ENCODE measurements at regions not wholly inside any gene's neighbourhood (a gene's known extent, or its start where the extent isn't known, plus 50 kb on each side); places are given as distances from the start of the nearest gene placed in this dataset.
A peak's percentile ranks its signal among the peaks of the same experiment; 100 is the strongest.

GRCh38 chr4:136581119-136581518 lies 951.2 kb downstream of the PCDH18 start:
- peaks cover 6% of the 10 kb centered on the region for H3K9me3 Mint-ChIP-seq
- ATAC-seq (replicated peaks; ENCODE audit: extremely low read depth, poor library complexity, severe bottlenecking): no peak
- DNase-seq (ENCODE audit: low spot score in 2 of 2): no peak
- H3K36me3 Mint-ChIP-seq (ENCODE audit: insufficient read depth): no peaks in the 10 kb centered on the region
- no peaks in the 10 kb centered on the region for H3K4me1 Mint-ChIP-seq
- no peak overlapping the region for H3K4me3 Mint-ChIP-seq
- H3K27ac Mint-ChIP-seq (ENCODE audit: low read depth): no peak overlapping the region
- no peaks in the 10 kb centered on the region for H3K27me3 Mint-ChIP-seq

DNA sequence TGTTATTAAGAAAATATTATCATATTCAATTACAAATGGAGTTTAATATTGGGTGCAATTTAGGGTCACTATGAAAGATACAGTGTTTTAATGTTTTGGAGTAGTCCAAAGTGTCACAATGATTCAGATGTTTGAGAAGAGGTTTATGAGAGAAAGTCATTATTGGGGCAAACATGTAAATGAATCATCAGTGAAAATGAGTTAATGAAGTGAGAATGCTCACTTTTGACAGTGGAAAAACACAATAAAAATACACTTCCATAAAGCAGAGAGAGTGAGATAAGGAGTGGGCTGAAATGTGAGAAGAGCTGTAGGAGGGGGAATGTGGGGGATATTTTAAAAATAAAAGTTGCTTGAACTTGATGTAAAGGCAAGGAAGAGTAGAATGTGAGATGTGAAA lies 957.1 kb downstream of the PCDH18 start:
- Mint-ChIP-seq H3K9me3 (peaks cover 11% of the 10 kb centered on the region), H3K27me3 (no peaks in the 10 kb centered on the region), H3K27ac (ENCODE audit: low read depth) (no peak overlapping the region), H3K4me3 (no peak overlapping the region), H3K36me3 (ENCODE audit: insufficient read depth) (peaks cover 1% of the 10 kb centered on the region), H3K4me1 (peaks cover 6% of the 10 kb centered on the region)
- no peak for ATAC-seq (replicated peaks; ENCODE audit: extremely low read depth, poor library complexity, severe bottlenecking)
- DNase-seq (ENCODE audit: low spot score in 2 of 2): no peak

- H3K9me3 Mint-ChIP-seq: peaks cover 5% of the 10 kb centered on the region
- DNase-seq (ENCODE audit: low spot score in 2 of 2) (no peak), ATAC-seq (replicated peaks; ENCODE audit: extremely low read depth, poor library complexity, severe bottlenecking) (no peak)
- H3K36me3 Mint-ChIP-seq (ENCODE audit: insufficient read depth): peaks cover 1% of the 10 kb centered on the region
- peaks cover 6% of the 10 kb centered on the region for H3K4me1 Mint-ChIP-seq
- H3K4me3 Mint-ChIP-seq: no peak overlapping the region
- H3K27ac Mint-ChIP-seq (ENCODE audit: low read depth): no peak overlapping the region
- no peaks in the 10 kb centered on the region for H3K27me3 Mint-ChIP-seq
Measured at GRCh38 chr4:136573460-136573859, 958.8 kb downstream of the PCDH18 start.

DNA sequence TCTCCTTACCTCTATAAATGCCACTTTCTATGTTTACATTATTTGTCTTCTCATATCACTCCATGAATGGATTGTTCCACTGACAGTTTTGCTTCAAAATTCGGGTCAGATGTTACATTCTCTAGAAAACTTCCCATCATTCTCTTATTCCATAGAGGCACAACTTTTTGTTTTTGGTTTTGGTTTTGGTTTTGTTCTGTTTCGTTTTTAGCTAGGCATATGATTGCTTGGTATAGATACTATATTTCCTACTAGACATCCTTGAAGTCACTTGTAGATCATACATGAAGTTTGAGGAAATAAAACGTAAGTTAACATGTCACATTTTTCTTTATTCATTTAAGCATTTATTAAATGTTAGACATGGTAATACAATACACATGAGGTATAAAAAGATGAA lies 961.0 kb downstream of the PCDH18 start:
- Mint-ChIP-seq H3K36me3 (ENCODE audit: insufficient read depth) (peaks cover 1% of the 10 kb centered on the region), H3K4me3 (peak overlapping the region; percentile 62), H3K4me1 (peaks cover 6% of the 10 kb centered on the region), H3K9me3 (peaks cover 5% of the 10 kb centered on the region), H3K27me3 (no peaks in the 10 kb centered on the region), H3K27ac (ENCODE audit: low read depth) (peak overlapping the region; percentile 83)
- no peak for DNase-seq (ENCODE audit: low spot score in 2 of 2)
- no peak for ATAC-seq (replicated peaks; ENCODE audit: extremely low read depth, poor library complexity, severe bottlenecking)

GRCh38 chr4:136562834-136563233 lies 969.5 kb downstream of the PCDH18 start:
- H3K4me1 Mint-ChIP-seq: no peaks in the 10 kb centered on the region
- peaks cover 2% of the 10 kb centered on the region for H3K36me3 Mint-ChIP-seq (ENCODE audit: insufficient read depth)
- no peak overlapping the region for H3K4me3 Mint-ChIP-seq
- no peak for DNase-seq (ENCODE audit: low spot score in 2 of 2)
- no peak overlapping the region for H3K27ac Mint-ChIP-seq (ENCODE audit: low read depth)
- no peaks in the 10 kb centered on the region for H3K9me3 Mint-ChIP-seq
- no peaks in the 10 kb centered on the region for H3K27me3 Mint-ChIP-seq
- ATAC-seq (replicated peaks; ENCODE audit: extremely low read depth, poor library complexity, severe bottlenecking): no peak

DNA sequence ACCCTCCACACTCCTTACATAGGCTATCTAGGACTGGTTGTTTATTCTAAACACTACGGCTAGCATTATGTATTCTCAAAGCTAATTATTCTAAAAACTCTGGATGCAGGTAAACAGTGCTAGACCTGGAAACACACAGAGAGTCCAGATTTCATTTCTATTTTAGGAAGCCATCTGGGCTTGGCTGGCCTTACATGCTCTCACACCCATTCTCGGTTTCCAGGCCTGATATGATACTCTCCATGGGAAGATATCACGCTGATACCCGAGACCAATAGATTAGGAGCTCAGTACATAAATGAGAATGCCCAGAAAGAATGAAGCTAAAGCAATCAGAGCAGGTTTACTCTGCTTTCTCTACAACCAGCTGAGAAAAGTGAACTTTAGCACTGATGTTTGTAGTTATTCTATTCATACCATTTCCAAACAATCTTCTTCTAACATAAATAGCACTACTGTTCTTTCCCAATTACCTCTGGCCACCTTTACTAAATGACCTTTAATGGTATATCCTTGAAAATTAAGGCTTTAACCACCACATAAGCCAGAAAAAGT lies 973.3 kb downstream of the PCDH18 start:
- Mint-ChIP-seq H3K9me3 (no peaks in the 10 kb centered on the region), H3K36me3 (ENCODE audit: insufficient read depth) (no peaks in the 10 kb centered on the region), H3K4me3 (no peak overlapping the region), H3K27me3 (no peaks in the 10 kb centered on the region), H3K4me1 (no peaks in the 10 kb centered on the region), H3K27ac (ENCODE audit: low read depth) (no peak overlapping the region)
- ATAC-seq (replicated peaks; ENCODE audit: extremely low read depth, poor library complexity, severe bottlenecking): no peak
- DNase-seq (ENCODE audit: low spot score in 2 of 2): no peak

- Mint-ChIP-seq H3K27ac (ENCODE audit: low read depth) (no peak overlapping the region), H3K9me3 (no peaks in the 10 kb centered on the region), H3K4me1 (no peaks in the 10 kb centered on the region), H3K27me3 (no peaks in the 10 kb centered on the region), H3K4me3 (no peak overlapping the region), H3K36me3 (ENCODE audit: insufficient read depth) (no peaks in the 10 kb centered on the region)
- DNase-seq (ENCODE audit: low spot score in 2 of 2) (no peak), ATAC-seq (replicated peaks; ENCODE audit: extremely low read depth, poor library complexity, severe bottlenecking) (no peak)
Measured at GRCh38 chr4:136557396-136557795, 974.9 kb downstream of the PCDH18 start.

DNA sequence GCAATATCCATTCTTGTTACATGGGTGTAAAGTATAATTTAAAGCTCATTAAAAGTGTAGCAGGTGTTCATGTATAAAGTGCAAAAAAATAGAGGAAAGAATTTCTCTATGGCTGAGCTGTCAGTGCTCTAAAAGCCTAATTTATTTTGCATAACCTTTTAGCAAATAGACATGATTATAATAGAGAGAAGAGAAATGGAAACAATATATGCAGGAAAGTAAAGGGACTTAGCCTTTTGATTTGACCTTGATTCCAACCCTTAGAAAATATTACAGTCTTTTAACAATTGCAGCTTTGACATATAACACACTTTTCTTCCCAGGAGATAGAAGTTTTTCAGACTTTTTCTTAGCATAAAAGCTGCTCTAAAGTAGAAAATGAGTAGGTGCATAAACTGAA lies 978.3 kb downstream of the PCDH18 start:
- no peaks in the 10 kb centered on the region for H3K36me3 Mint-ChIP-seq (ENCODE audit: insufficient read depth)
- no peaks in the 10 kb centered on the region for H3K27me3 Mint-ChIP-seq
- H3K9me3 Mint-ChIP-seq: no peaks in the 10 kb centered on the region
- no peaks in the 10 kb centered on the region for H3K4me1 Mint-ChIP-seq
- ATAC-seq (replicated peaks; ENCODE audit: extremely low read depth, poor library complexity, severe bottlenecking) (no peak), DNase-seq (ENCODE audit: low spot score in 2 of 2) (no peak)
- H3K4me3 Mint-ChIP-seq: no peak overlapping the region
- no peak overlapping the region for H3K27ac Mint-ChIP-seq (ENCODE audit: low read depth)

GRCh38 chr4:136551753-136552152 lies 980.5 kb downstream of the PCDH18 start:
- no peak for DNase-seq (ENCODE audit: low spot score in 2 of 2)

GRCh38 chr4:136540747-136541146 lies 991.5 kb downstream of the PCDH18 start:
- no peaks in the 10 kb centered on the region for H3K36me3 Mint-ChIP-seq (ENCODE audit: insufficient read depth)
- ATAC-seq (replicated peaks; ENCODE audit: extremely low read depth, poor library complexity, severe bottlenecking): no peak

More at GRCh38 chr4:136551753-136552152, 980.5 kb downstream of the PCDH18 start:
- no peak overlapping the region for H3K4me3 Mint-ChIP-seq
- H3K36me3 Mint-ChIP-seq (ENCODE audit: insufficient read depth): no peaks in the 10 kb centered on the region
- ATAC-seq (replicated peaks; ENCODE audit: extremely low read depth, poor library complexity, severe bottlenecking): no peak
- H3K4me1 Mint-ChIP-seq: no peaks in the 10 kb centered on the region
- H3K27ac Mint-ChIP-seq (ENCODE audit: low read depth): no peak overlapping the region
- no peaks in the 10 kb centered on the region for H3K9me3 Mint-ChIP-seq
- no peaks in the 10 kb centered on the region for H3K27me3 Mint-ChIP-seq

DNA sequence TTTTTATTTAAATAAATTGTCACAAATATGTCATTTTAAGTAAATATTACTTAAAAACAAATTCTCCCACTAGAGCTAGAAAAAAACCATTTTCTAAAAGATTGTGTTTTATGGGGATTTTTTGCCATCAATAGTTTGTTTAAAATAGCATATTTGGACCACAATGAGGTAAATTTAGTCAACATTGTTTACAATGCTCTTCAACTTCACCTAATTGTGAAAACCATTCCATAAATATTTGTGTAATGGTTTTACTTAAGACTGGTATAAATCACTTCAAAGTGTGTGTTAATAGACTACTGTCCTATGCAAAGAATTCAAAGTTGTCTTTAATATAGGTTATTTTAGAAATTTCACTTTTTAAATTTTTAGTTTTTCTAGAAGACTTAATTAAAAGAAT lies 1004.2 kb downstream of the PCDH18 start:
- H3K36me3 Mint-ChIP-seq (ENCODE audit: insufficient read depth): no peaks in the 10 kb centered on the region
- H3K4me1 Mint-ChIP-seq: no peaks in the 10 kb centered on the region
- H3K9me3 Mint-ChIP-seq: no peaks in the 10 kb centered on the region
- no peak for DNase-seq (ENCODE audit: low spot score in 2 of 2)
- no peak overlapping the region for H3K4me3 Mint-ChIP-seq
- no peaks in the 10 kb centered on the region for H3K27me3 Mint-ChIP-seq
- ATAC-seq (replicated peaks; ENCODE audit: extremely low read depth, poor library complexity, severe bottlenecking): no peak
- H3K27ac Mint-ChIP-seq (ENCODE audit: low read depth): no peak overlapping the region

More at GRCh38 chr4:136540747-136541146, 991.5 kb downstream of the PCDH18 start:
- Mint-ChIP-seq H3K27ac (ENCODE audit: low read depth) (no peak overlapping the region), H3K9me3 (no peaks in the 10 kb centered on the region), H3K4me1 (no peaks in the 10 kb centered on the region), H3K27me3 (no peaks in the 10 kb centered on the region), H3K4me3 (no peak overlapping the region)
- DNase-seq (ENCODE audit: low spot score in 2 of 2): no peak

GRCh38 chr4:136526517-136526916 lies 1005.8 kb downstream of the PCDH18 start:
- H3K4me3 Mint-ChIP-seq: no peak overlapping the region
- no peaks in the 10 kb centered on the region for H3K4me1 Mint-ChIP-seq
- H3K27me3 Mint-ChIP-seq: no peaks in the 10 kb centered on the region
- H3K27ac Mint-ChIP-seq (ENCODE audit: low read depth): no peak overlapping the region
- DNase-seq (ENCODE audit: low spot score in 2 of 2): no peak
- no peaks in the 10 kb centered on the region for H3K36me3 Mint-ChIP-seq (ENCODE audit: insufficient read depth)
- ATAC-seq (replicated peaks; ENCODE audit: extremely low read depth, poor library complexity, severe bottlenecking): no peak
- H3K9me3 Mint-ChIP-seq: no peaks in the 10 kb centered on the region

DNA sequence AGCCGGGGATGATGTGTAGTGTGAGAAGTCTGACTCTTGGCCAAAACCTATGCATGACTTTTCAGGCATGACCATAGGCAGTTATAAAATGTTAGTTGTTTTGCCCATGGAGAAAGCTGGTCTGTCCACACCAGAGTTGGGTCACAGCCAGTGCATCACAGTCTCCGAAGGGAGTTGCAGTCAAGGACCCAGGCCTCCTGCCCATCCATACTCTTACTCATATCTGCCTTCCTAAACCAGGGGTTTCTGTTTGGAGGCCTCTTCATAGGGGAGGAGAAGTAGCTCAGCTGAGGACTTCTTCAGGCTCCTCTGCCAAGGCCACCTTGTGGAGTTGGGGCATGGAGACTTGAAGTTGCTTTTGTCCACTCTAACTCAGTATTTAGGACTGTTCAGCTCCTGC lies 1008.3 kb downstream of the PCDH18 start:
- no peaks in the 10 kb centered on the region for H3K9me3 Mint-ChIP-seq
- DNase-seq (ENCODE audit: low spot score in 2 of 2) (no peak), ATAC-seq (replicated peaks; ENCODE audit: extremely low read depth, poor library complexity, severe bottlenecking) (no peak)
- no peaks in the 10 kb centered on the region for H3K36me3 Mint-ChIP-seq (ENCODE audit: insufficient read depth)
- no peaks in the 10 kb centered on the region for H3K27me3 Mint-ChIP-seq
- no peaks in the 10 kb centered on the region for H3K4me1 Mint-ChIP-seq
- H3K4me3 Mint-ChIP-seq: no peak overlapping the region
- no peak overlapping the region for H3K27ac Mint-ChIP-seq (ENCODE audit: low read depth)

GRCh38 chr4:136516371-136516770 lies 1015.9 kb downstream of the PCDH18 start:
- no peak for ATAC-seq (replicated peaks; ENCODE audit: extremely low read depth, poor library complexity, severe bottlenecking)
- Mint-ChIP-seq H3K27ac (ENCODE audit: low read depth) (no peak overlapping the region), H3K4me3 (no peak overlapping the region), H3K36me3 (ENCODE audit: insufficient read depth) (no peaks in the 10 kb centered on the region), H3K9me3 (no peaks in the 10 kb centered on the region), H3K27me3 (no peaks in the 10 kb centered on the region), H3K4me1 (no peaks in the 10 kb centered on the region)
- DNase-seq (ENCODE audit: low spot score in 2 of 2): no peak

Data from central memory CD8-positive, alpha-beta T cell (primary cell).